EH (cell line): ENCODE measurements at regions not wholly inside any gene's neighbourhood (a gene's known extent, or its start where the extent isn't known, plus 50 kb on each side); places are given as distances from the start of the nearest gene placed in this dataset.

Experiments used
- DNase-seq: peaks from one replicate; pipeline ENCODE4 v3.0.0-alpha.2; 2015; ENCODE audit warnings: low read depth

DNA sequence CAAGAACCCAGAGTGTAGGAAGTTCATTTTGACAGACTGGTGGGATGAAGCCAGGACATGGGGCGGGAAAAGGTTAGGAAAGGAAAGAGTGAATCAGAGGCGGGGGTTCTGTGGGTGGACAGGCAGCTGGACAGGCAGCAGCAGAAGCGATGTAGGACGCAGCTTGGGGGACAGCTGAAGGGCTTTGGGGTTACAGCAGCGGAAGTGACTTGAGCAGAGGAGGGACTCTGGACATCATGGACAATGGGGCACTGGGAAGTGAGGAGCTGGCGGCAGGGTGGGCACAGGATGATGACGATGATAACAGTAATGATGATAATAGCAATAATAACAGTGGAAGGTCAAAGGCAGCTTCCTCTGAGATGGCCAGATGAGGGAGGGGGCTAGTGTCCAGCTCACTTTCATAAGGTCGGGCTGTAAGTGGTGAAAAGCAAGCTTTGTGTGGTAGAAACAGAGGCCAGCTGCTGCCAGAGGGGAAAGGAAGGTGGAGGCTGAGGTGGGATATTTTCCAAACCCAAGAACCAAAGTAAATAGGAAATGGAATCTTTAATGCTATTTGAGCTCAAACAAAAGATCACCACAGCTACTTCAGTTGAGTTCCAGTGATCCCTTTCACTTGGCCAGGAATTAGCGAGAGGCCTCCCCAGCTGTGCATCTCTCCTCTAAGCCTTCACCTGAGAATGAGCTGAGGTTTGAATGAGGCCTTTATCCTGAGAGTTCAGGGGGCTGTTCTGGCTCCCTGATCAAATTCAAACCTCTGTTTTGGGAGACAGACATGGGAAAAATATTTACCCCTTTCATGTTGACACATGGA, 433.5 kb downstream of the DHX35 start:
- DNase-seq = no peak

- no peak for DNase-seq
Measured at GRCh38 chr20:39394461-39394860, 432.3 kb downstream of the DHX35 start.

- no peak for DNase-seq
Measured at GRCh38 chr20:39390186-39390585, 428.0 kb downstream of the DHX35 start.

DNA sequence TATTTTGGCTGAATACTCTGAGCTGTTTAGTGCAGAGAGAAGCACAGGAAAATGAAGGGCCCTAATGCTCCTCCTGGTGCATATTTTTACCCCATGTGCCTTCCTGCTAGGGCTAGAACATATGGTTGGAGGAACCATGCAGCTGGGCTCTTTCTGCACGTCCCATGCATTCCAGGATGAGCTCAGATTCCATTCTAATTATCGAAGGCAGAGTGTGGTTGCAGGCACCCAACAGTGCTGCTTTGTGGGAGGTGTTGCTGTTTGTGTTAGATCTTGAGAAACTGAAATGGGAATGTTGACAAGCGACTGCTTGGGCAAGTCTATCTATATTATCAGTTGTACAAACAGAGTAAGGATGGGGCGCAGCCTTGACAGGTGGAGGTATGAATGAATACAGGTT, 419.5 kb downstream of the DHX35 start:
- DNase-seq = no peak

DNA sequence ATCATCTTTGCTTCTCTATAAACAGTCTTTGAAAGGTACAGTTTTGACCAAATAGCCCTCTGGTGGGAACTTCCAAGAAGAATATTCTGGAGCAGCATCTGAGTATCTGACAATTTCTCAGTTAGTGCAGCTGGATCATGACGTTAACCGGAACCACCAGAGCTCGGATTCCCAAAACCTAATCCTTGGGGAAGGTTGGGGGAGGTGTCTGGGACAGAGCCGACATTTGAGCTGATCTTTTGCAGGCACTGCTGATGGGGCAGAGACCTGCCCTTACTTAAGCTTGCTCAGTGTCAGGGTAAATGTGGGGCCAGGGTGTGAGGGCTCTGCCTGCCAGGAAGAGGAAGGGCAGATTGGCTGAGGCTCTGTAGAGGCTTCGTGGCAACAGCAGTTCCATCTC, 416.6 kb downstream of the DHX35 start:
- no peak for DNase-seq

DNA sequence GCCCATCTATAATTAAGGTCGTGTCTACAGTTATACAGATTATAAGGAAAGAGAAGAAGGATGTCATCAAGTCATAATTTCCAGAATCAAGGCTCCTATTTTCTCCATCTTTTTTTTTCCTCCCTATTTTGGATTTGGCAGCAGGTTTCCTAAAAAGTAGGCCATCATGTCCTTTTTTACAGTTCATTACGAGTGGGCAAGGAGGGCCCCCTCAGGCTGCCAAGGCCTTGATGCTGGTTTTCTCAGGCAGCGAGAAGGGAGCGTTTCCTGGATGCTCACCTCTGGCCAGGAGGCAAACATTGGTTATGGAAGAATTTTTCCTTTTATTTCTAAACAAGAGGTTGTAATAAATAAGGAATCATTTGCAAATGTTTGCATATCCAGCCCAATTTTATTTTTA, 414.6 kb downstream of the DHX35 start:
- no peak for DNase-seq

DNA sequence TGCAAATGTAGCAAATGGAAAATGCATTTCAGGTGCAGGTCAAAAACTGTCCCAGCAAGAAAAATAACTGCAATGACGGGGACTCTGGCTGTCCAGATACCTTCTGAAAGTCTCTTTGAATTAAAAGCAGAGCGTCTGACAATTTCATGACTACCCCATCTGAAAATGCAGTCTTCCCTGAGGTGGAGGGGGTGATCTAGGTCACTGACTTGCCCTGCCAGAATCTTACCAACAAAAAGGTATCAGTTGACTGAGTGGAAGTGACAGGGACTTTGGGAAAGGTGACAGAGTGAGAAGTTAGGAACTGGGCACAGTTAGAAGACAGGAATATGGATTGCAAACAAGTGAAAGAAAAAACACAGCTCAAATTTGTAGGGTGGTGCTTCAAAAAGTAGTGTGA, 402.2 kb downstream of the DHX35 start:
- DNase-seq = no peak

DNA sequence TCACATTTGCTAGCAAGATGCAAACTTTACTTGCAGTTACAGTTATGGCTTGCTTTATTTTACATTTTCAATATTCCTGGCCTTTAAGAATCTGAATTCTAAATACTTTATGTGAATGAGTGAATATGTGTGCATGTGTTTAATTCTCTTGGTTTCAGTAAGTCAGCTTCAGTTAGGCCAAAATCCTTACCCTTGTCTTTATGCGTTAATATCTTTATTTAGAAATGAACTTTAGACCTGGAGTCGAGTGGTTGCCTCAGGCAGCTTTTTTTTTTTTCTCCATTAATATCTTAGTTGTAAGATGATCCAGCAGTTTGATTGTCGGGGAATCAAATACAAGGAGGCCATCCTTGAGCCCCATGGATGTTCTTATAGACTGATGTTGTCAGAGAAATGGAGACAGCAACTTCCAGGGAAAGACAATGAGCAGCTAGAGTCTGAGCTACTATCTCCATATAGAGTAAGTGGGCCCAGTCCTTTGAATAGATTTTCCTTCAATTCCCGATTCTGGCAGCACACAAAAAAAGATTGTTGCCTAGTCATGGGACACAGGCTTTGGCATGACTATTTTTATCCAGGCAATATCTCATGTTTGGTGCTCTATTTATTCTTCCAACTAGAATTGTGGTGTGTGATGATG, 398.0 kb downstream of the DHX35 start:
- DNase-seq = no peak

DNA sequence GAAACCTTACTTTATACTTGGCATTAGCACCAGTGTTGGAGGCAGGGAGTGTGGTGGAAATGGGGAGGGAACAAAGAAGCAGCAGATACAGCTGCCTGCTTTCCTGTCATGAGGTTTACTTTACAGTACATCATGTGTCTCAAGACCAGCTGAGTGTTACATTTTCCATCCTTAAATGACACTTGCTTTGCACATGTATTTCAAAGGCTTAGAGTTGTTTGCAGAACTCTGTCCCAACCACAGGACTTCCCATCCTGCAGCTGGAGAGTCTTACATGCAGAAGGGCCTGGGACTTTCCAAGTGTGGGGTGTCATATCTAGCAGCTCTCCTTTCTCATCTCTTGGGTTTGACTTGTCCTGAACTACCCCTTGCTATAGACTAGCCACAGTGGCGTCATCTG, 395.9 kb downstream of the DHX35 start:
- DNase-seq = no peak

- DNase-seq = no peak
Measured at GRCh38 chr20:39356908-39357307, 394.8 kb downstream of the DHX35 start.

GRCh38 chr20:39349240-39349639, 387.1 kb downstream of the DHX35 start:
- no peak for DNase-seq

DNA sequence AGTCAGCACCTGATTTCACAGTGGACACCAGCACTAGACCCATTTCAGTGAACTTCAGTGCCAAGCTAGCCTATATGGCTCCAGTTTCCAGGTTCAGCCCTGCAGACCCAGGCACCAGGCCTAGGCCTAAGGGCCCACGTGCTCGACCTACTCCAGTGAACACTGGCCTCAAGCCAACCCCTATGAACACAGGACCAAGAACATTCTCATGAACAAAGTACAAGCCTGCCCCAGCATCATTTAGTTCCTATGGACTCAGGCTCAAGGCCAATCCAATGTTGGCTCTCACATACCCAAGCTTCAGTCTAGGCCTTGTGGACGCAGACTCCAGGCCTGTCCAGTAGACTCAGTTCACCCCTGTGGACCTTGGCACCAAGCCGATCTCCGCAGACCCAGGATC, 385.5 kb downstream of the DHX35 start:
- no peak for DNase-seq

DNA sequence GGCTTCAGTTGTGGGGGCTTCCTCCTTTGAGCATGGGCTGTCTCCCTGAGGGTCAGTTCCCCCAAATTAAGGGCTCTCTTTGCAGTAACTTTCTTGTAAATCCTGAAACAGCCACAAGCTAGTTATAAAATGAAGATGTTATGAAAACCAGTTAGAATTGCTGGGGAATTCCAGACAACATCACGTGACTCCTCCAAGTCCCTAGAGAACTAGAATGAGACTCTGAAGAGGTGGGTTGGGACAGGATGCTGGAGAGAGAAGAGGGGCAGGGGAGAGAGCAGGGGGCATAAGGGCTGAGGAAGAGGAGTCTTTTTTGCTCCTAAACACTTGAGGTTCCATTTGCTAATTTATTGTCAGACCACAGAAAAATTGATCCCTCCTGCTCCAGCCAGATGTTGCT, 380.3 kb downstream of the DHX35 start:
- DNase-seq = no peak

- no peak for DNase-seq
Measured at GRCh38 chr20:39338469-39339376, 376.6 kb downstream of the DHX35 start.

DNA sequence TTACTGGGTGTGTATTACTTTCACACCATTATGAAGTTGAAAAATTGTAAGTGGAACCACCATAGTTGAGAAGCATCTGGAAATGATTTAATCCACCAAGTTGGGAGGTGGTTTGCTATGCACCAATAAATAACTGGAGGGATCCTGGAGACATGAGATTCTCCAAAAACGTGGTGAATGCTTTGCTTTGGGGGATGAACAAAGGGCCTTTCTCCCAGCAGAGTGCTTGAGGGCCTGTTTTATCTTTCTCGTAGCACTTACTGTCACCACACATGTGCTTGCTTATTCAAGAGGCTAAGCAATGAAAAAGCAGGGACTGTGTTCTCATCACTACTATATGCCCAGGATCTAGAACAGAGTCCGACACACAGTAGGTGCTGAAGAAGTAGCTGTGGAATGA, 371.1 kb downstream of the DHX35 start:
- DNase-seq = no peak

GRCh38 chr20:39328347-39328746, 366.2 kb downstream of the DHX35 start:
- DNase-seq = no peak

GRCh38 chr20:39326050-39326449, 363.9 kb downstream of the DHX35 start:
- DNase-seq = no peak

DNA sequence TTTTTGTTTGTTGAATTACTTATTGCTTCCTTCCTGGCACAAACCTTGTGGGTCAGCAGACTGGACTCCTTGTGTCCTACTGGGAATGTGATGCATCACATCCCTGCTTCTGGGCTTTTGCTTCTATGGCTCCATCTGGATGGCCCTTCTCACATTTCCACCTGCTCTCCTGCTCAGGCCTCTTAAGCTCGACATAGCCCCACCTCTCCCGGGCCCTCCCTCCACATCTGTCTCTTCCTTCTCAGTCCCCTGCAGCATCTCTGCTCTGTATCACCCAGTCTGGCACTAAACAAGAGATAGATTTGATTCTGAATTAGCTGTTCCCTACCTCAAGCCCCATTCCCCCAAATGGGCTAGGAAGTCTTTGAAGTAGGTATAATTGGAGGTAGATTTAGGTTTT, 356.8 kb downstream of the DHX35 start:
- DNase-seq = no peak

DNA sequence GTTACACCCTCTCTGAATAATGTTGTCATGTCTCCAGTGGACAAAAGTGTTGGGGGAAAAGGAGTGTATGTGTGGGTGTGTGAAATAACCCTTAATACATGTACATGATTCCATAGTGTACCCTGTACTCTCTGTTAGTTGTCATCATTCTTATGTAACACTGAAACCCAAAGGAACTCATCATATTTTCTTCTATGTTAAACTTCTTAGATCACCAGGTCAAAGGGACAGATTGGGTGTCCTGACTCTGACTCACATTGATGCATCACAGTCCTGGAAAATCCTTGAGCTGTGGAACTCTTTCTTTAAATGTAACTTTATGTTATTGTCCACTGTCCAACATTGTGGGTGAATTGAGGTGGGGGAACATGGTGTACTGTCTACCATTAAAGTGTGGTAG, 350.5 kb downstream of the DHX35 start:
- no peak for DNase-seq

DNA sequence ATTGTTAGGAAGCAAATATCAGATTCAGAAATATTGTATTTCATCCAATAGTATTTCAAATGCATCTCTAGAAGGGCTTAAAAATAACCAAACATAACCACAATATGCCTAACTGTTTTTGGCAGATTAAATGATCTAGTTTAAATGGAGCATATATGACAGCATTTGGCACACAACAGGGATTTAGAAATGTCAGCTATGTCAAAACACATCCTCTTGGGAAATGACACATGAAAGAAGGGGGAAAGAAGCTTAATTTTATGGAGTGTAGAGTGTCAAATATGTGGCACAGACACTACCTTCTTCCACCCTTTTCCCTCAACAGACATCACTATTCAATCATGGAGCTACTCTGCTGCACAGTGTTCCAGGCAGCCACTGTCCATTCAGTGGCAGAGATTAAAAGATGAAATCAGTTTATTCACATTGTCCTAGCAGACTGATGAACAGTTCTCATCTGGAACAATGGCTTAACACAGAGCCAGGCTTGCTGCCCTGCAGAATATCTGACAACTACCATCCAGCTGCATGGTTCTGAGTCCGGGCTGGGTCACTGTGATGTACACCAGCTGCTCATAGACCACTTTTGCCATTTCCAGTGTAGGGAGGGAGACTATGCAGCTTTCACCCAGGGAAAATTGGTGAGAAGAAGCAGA, 349.8 kb downstream of the DHX35 start:
- no peak for DNase-seq

DNA sequence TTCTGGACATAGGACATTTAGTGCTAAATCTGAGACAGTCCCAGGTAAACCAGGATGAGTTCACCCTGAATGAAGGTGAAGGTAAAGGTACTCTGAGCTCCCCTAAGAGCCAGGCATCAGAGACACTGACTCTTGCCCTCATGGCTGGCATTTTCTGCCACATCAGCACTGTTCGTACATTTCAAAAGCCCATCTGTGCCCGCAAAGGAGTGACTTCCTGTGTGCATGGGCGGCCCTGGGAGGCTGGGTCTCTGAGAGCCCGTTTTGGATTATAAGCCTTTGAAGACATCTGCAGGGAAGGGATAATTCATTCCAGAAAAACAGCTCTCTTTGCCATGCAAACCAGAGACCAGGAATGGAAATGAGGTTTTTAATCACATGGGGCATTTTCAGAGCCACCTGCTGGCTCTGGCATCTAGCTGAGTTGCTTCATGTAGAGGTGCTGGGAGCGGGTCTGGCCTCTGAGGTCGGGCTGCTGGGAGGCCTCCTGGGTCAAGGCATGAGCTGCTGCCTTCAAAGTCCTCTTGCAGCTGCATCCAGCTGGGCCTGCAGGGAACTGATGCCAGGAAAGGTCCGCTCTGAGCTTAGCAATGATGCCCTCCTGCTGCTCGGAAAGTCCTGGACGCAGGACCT, 348.3 kb downstream of the DHX35 start:
- DNase-seq = no peak

- DNase-seq = no peak
Measured at GRCh38 chr20:39309458-39309857, 347.3 kb downstream of the DHX35 start.
